ENCODE measurements at regions not wholly inside any gene's neighbourhood (a gene's known extent, or its start where the extent isn't known, plus 50 kb on each side); places are given as distances from the start of the nearest gene placed in this dataset.
"Not testable (repeated sequence)": the region's sequence is repeated elsewhere in the genome, so short reads cannot be mapped to it uniquely, and the experiment has no call there.

DNA sequence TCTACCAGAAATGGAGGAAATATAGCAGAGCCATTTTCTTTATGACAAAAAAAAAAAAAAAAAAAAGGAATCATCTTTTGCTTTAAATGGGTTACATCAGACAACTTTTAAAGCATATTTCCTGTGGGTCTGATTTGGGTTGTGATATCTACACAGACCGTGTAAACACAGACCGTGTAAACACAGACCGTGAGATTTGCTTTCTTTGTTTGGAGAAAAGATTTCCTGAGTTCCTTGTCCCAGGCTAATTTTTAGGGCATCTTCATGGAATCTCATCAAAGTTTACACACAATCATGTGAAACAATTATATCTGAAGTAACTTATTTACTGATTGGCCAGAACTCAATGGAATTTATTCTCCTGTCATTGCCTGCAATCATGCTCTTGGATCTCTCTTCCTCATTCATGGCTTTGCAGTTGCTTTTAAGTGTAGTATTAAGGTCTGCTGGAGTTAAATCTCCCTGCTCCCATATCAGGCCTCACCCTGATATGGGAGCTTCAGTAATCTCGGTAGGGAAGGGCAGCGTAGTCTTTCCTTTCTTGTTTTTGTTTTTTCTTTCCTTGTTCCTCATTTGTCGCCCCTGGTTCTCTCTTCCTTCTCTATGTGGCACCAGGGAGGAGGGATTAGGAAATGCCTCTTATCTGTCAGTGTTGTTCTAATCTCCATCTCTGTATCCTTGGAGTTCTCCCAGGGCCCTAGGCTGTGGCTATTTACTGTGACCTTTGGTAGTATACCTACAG is 248.6 kb upstream of the JADE1 start:
- no peak for DNase-seq

DNA sequence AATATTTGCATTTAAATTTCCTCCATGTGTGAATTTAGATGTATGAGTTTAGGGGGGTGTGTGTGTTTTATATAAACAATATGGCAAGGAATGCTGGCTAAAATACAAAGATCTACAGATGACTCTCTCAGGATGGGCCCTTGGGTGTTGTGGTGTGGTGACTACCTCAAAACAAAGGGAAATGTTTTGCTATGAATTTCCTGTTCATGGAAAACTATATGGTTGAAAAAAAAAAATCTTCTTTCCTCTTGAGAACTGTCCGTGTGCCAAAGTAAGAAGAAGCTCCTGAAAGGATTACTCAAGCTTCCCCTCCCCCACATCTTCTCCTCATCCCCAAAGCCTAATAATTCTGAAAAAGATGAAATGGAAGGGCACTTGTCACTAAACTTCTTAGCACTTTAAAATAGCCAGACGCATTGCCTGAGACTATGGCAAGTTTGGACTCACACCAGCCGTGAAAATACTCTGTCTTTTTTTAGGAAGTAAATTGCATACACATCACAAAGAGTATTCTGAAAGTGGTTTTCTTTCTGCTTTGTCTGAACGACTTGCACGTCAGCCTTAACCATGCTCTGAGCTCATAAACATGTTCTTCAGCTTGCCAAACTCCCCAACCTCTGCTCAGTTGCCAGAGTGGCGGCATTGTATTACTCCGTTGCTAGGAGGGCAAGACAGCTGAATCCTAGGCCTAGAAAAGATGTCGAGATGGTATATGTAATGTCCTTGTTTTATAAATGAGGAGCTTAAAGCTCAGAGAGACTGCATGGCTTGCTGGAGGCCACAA is 250.4 kb upstream of the JADE1 start:
- DNase-seq, result no peak

DNA sequence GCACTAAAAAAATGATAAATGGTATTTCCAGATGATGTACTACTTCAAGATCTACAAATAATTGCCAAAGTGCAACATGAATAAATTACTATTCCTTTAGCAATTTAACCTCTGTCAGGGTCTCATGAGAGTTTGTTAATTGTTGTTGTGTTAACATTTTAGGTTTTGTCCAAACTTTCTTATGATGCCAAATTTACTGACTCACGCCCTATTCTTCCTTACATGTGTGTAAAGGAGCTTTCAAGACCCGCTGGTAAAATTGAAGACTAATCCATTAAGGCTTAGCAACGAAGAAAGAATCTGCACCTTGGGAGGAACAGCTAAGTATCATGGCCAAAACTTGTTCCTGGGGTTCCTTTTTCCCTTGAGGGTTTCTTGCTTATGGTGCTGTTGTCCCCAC is 252.7 kb upstream of the JADE1 start:
- DNase-seq, result no peak

DNA sequence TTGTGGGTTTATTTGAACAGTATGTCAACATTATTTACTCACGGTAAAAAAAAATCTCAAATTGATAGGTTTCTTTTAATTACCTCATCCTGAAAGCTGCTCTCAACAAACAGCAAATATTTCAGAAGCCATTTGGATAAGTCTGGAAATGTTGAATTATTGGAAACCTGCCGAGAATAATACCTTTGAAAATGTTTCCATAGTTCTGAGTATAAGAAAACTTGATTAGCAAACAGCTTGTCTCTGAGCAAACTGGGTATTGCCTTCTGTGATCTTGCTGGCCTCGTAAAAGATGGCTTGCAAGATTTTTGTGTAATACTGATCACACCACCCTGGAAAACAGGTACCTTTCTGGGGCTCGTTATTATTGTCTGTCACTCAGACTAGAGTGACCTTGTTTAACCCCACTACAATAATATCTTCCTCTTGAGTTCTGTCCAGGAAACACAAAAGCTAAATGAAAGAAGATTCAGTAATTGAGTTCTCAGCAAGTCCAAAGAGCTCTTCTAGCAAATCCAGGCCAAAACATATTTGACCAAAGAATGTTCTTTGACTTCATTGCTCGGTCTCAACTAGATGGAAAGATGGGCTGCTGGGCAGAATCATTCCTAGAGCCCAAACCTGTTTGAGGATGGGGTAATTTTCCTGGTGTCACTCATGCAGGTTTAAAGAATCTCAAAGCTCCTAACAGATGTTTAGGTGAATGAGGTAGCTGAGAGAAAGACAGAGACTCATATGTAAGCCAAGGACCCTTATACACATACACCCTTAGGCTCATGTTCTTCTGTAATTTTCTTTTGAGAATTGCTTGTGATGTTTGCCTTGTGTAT is 255.6 kb upstream of the JADE1 start:
- no peak for DNase-seq

DNA sequence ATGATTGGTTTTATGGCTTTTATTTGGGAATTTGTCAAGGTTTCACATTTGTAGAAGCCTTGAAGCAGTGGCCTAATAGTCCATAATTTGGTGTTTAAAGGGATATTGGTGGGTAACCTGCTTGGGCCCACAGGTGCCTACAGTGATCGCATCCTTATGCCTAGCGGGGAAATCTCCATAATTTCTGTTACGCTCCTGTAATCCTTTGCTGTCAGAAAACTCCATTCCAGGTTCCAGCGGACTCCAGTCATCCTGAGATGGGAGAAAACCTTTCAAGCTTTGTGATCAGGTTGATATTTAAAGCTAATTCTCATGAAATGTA is 257.0 kb upstream of the JADE1 start:
- DNase-seq, result no peak

DNA sequence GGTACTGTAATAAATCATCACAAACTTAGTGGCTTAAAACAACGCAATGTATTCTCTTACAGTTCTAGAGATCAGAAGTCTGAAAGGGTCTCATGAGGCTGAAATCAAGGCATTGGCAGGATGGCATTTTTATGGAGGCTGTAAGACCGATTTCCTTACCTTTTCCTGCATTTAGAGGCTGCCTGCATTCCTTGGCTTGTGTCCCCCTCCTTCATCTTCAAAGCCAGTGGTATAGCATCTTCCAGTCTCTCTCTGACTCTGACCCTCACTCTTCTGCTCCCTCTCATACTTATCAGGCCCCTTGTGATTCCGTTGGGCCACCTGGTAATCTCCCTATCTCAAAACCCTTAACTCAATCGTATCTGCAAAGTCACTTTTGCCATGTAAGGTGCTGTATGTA is 258.2 kb upstream of the JADE1 start:
- no peak for DNase-seq

DNA sequence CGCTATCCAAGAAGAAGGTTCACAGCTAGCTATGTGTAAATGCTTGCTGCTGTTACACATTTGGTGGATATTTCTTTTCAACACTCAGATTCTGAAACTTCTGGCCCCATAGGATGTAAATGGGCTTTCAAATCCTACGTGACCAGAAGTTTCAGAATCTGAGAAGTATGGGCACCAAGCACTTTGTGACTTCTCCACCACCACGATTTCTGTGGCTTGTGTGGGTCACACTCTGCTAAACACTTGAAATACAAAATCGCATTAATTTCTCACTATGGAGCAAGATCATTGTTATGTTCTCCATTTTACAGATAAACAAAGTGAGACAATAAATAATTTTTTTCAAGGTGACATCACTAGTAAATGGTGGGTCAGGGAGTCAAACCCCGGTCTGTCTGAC is 259.4 kb upstream of the JADE1 start:
- no peak for DNase-seq

DNA sequence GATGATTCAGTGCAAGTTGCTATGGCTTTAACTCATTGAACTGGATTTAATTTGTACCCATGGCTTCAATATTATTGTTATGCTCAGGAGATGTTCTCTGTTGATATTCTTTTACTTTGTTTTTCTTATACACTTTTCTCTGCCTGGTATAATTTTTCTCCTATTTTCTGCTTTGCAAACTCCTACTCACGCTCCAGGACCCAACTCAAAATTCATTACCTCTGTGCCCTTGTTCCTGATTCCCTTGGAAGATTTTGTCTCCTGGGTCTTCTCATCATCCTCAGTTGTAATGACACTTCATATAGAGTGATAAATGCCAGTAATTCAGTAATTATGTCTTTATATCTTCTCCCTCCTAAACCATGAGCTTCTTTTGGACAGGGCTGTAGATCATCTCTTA is 259.9 kb upstream of the JADE1 start:
- DNase-seq, result no peak

DNA sequence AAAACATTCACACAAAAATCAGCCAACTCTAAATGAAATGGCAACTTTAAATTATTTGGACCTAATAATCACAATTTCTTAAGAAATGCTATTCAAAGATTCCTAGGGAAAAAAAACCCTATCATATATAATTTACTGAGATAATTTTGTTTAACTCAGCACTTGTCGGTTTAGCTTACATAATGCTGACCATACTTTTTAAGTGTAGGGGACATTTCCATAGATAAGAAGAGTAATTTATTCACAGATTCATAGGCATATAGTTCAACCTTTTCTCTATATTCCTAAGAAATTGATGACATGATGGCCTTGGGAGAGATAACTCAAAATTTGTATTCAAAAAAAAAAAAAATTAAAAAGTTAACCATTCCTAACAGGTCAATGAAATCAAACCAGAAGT is 260.8 kb upstream of the PGRMC2 start:
- no peak for DNase-seq

DNA sequence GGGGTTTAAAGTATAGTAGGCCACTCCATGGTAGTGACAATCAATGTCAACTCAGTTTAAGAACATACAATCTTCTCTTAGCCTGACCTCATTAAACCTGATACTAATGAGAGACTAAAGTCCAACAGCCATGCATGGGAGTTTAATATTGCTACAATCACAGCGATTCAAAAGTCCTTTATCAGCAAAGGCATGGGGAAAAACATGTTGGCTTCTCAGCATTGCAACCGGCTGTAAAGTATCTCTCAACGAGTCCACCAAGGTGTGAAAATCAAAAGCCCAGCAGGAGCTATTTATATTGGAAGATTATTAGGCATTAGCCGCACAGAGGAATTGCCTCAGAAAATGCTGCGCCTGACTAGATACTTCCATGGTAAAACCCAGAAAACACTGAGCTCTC is 256.7 kb upstream of the PGRMC2 start:
- no peak for DNase-seq

DNA sequence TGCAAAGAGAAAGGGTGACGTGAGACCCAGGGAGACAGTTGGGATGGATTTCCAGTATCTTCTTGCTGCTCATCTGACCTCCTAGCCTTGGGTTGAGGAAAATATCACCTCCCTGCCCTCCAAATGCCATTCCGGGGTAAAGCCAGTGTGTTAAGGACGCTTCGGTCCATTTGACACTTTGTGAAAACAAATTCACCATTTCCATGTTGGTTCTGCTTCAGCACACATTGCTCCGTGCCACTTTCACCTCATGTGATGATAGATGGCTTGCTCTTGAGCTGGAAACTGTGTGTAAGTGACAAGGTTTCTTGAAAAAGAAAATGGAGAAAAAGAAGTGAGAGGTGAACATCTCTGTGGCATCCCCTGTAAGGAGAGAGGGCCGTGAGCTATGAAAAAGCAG is 256.1 kb upstream of the PGRMC2 start:
- DNase-seq, result no peak

DNA sequence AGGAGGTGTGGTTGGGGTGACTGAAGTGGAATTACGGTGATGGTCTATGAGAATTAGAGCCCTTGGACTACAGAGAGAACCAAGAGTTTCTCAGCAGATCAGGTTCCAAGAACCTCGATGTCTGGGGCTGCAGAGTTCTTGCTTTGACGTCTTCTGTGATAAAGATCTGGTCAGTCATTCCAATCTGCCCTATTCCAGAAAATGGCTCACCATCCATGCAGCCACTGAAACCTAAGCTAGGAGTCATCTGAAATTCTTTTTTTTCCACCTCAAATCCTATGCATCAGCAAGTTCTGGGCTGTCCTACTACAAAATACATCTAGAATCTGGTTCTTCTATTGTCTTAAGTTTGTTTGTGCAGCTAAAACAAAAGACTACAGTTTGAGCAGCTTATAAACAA is 254.4 kb upstream of the PGRMC2 start:
- DNase-seq, result no peak

DNA sequence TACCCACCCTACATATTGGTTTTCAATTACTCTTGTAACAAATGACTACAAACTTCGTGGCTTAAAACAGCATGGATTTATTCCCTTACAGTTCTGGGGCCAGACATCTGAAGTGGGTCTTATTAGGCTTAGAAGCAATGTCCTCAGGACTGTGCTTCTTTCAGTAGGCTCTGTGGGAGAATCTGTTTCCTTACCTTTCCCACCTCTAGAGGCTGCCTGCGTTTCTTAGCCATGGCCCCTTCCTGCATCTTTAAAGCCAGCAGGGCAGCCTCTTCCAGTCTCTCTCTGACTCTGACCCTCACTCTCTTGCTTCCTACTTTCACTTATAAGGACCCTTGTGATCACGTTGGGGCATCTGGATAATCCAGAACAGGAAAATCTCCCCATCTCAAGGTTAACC is 252.5 kb upstream of the PGRMC2 start:
- DNase-seq, result no peak

DNA sequence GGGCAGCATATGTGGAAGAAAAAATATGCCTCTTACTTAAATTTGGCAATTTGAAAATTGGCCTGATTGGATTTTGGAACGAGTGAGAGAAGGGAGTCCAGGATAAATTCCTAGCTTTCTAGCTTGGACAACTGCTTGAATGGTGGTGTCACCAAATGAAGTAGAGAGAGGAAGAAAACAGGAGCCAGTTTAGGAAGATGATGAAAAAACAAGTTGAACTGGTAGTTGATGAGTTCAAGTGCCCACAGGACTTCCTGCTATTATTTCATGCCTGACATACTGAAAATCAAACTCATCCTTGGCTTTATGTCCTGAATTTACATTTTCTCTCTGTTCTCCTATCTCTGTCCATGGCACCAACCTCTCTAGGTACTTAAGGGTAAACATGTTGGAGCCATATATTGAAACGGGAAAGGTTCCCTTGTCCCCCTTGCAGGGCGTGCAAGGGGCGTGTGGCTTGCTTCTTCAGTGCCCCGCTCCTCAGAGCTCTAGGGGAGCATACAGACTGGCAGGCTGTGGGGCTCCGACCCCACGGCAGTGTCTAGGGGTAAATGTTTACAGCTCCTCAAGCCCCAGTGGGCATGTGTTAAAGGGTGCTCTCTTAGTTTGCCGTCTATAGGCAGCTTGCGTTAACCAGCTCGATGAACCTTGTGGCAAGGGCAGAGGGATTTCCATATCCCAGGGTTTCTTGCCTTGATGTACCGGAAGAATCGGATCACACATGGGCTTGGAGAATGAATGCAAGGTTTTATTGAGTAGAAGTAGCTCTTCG is 250.7 kb upstream of the PGRMC2 start:
- DNase-seq, result no peak

DNA sequence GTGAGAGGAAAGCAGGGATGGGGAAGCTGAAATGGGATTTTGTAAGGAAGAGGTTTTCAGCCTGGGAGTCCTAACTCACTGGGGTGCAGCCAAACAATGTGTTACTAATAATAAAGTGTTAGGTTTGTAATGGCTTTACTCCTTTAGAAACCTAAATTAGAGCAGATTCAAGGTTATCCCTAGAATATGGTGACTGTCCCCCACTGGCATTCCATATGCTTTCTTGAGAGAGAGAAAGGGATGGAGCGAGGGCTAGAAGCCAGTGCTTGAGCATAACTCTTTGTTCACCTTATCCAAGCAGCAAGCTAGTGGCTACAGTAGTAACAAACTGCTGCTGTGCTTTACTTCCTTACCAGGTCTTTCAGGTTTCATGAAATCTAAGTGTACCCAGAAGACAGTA is 249.1 kb upstream of the PGRMC2 start:
- no peak for DNase-seq

DNA sequence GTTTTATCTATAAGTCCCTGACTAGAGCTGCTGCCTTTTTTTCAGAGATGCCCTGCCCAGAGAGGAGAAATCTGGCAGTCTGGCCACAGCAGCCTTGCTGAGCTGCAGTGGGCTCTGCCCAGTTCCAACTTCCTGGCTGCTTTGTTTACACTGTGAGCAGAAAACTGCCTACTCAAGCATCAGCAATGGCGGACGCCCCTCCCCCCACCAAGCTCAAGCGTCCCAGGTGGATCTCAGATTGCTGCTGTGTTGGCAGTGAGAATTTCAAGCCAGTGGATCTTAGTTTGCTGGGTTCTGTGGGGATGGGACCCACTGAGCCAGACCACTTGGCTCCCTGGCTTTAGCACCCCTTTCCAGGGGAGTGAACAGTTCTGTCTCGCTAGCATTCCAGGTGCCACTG is 247.9 kb upstream of the PGRMC2 start:
- DNase-seq, result not testable (repeated sequence)

DNA sequence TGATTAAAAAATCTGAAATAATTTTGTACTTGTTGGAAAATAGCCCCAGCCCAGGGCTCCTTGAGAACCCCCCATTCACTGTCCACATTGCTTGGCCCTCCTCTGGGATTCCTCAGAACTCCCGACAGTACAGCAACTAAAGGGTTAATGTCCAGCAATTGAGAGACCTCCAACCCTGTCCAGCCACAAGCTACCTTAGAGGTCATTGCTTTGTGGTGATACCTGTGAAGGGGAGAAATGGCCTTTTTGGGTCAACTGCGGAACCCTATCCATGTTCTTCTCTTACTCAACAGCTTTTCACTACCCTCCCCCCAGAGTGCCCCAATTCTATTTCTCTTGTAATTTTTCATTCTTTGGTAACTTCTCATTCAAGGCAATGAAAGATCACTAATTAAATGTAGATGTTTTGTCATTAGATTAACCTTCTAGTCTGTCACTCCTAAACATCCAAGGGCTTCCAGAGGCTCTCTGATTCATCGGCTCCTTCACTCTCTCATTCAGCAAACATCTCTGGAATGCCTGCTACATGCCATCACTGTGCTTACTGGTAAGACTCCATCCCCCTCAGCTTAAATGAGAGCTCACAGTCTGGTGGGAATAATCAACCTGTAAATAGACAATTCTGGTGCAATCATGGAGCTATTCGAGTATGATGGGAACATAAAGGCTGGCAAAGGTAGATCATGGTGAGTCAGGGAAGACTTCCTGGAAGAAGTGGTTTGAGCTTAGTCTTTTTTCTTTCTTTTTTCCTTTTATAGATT is 241.4 kb upstream of the PGRMC2 start:
- DNase-seq, result no peak

DNA sequence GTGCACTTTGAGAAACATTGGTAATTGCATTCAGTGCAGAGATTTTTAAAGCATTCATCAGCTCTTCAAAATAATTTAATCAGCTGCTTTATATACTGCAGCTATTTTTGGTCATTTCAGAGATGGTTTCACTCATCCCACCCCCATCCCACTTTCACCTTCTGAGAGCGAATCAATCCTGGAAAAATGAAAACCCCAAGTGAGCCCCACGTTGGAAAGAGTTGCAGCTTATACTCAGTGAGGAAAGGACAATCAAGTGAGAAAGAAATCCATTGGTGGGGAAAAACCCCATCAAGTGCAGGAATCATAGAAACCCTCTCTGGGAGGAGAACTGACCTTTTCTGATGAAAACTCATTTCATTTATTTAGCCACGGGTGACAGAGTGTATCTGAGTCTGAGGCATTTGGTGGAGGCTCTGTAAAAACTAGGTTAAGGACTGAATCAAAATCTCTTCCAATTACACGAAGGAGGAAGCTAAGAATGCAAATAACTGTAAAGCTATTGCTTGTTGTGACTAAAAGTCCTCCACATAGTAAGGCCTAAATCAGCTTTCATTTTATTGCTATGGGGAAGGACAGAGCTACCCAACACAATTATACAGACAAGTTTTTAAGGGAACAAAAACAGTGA is 240.4 kb upstream of the PGRMC2 start:
- no peak for DNase-seq

DNA sequence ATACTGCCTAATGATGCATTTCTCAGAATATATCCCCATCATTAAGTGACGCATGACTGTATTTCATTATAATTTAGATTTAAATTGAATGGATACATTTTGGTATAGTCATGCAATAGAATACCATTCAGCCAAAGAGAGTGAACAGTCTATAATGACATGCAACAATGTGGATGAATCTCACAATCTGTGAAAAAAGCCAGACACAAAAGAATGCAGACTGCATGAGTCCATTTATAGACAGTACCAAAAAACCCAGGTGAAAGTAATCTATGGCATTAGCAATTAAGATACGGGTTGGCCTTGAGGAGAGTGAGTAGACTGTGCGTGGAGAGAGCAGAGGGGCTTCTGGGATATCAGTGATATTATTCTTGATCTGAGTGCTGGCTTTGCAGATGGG is 239.7 kb upstream of the PGRMC2 start:
- no peak for DNase-seq

DNA sequence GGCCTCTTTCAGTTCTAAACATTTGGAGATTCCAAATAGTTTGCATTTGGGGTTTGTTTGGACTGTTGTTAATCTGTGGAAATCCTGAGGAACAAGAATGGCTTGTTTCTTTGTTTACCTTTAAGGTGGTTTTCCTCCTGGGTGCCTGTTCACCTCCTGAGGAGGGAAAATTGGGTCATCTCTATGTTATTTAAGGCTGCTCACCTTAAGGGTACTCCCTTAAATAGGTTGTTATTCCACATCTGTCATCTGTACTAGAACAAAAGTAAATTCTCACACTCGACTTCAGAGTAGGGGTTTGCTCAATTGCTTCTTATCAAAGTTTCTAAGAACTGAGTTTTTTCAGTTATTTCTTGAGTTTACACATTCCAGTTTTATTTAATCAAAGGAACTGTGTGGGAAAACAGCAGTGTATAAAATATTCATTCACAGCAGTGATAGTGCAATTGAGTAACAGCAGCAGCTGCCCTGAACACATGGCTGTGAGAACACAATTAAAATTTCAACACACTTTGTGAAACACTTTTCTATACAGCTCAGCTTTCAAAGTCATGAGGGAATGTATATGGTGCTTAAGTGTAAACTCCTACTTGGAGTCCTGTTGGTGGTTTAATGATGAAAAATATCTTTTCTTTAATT is 238.5 kb upstream of the PGRMC2 start:
- no peak for DNase-seq

DNA sequence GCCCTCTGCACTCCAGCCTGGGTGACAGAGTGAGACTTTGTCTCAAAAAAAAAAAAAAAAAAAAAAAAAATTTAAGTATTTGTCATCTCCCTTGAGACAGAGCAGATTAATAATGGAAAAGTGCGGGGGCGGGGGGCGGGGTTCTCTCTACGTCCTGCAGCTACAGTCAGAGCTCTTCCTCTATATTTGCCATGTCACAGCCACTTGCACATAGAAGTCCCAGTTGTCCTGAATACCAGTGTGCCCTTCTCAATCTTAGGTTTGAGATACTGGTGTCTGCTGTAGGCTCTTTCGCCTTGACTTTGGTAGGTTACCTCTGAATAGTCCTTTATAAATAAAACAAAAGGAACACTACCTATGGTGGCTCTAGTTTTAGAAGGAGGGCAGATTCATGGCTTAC is 237.8 kb upstream of the PGRMC2 start:
- no peak for DNase-seq

Measured in stimulated activated naive CD4-positive, alpha-beta T cell (primary cell).